Neural progenitor cell (in vitro differentiated cells): ENCODE measurements at regions not wholly inside any gene's neighbourhood (a gene's known extent, or its start where the extent isn't known, plus 50 kb on each side); places are given as distances from the start of the nearest gene placed in this dataset.
"Not testable (repeated sequence)": the region's sequence is repeated elsewhere in the genome, so short reads cannot be mapped to it uniquely, and the experiment has no call there.

Experiments used
- DNase-seq: peaks from one replicate; pipeline ENCODE4 v3.0.0-alpha.2; 2016; ENCODE audit warnings: low spot score
- H2AFZ ChIP-seq: fragments of 200-600 bp; sonication (generic); replicated peaks from 2 replicates; pipeline ENCODE4 v1.6.1; 2016; ENCODE audit warnings: antibody characterized with exemption
- H3F3A ChIP-seq: fragments of 200-600 bp; sonication (generic); 2 replicates; pipeline ENCODE4 v1.6.1; 2016; ENCODE audit warnings: antibody characterized with exemption, low read depth
- H3K27ac ChIP-seq: fragments of 200-600 bp; sonication (generic); 2 replicates; pipeline ENCODE4 v1.5.1; 2016; ENCODE audit warnings: mild to moderate bottlenecking
- H3K27me3 ChIP-seq: fragments of 200-600 bp; sonication (generic); 2 replicates; pipeline ENCODE4 v1.6.1; 2016; ENCODE audit warnings: mild to moderate bottlenecking, moderate library complexity
- H3K36me3 ChIP-seq: fragments of 200-600 bp; sonication (generic); 2 replicates; pipeline ENCODE4 v1.5.1; 2016
- H3K4me1 ChIP-seq: fragments of 200-600 bp; sonication (generic); 2 replicates; pipeline ENCODE4 v1.6.1; 2016; ENCODE audit warnings: mixed run types
- H3K4me2 ChIP-seq: fragments of 200-600 bp; sonication (generic); 2 replicates; pipeline ENCODE4 v1.6.1; 2016
- H3K4me3 ChIP-seq: fragments of 200-600 bp; sonication (generic); 2 replicates; pipeline ENCODE4 v1.5.1; 2016
- H3K79me2 ChIP-seq: fragments of 200-600 bp; sonication (generic); 2 replicates; pipeline ENCODE4 v1.6.1; 2016; ENCODE audit warnings: low read depth
- H3K9ac ChIP-seq: fragments of 200-600 bp; sonication (generic); 2 replicates; pipeline ENCODE4 v1.6.1; 2016
- H3K9me3 ChIP-seq: fragments of 200-600 bp; sonication (generic); 2 replicates; pipeline ENCODE4 v1.5.1; 2016; ENCODE audit warnings: low read depth
- H4K20me1 ChIP-seq: fragments of 200-600 bp; sonication (generic); 2 replicates; pipeline ENCODE4 v1.6.1; 2016; ENCODE audit warnings: low read depth
- H3K27ac Mint-ChIP-seq: 3 replicates; pipeline ENCODE4 v1.8.0; 2021; ENCODE audit warnings: mixed read lengths
- H3K27me3 Mint-ChIP-seq: 2 replicates; pipeline ENCODE4 v1.8.0; 2022; ENCODE audit warnings: low read depth, mild to moderate bottlenecking, inconsistent platforms, moderate library complexity, mixed read lengths; ENCODE audit not compliant: insufficient read depth
- H3K36me3 Mint-ChIP-seq: 3 replicates; pipeline ENCODE4 v1.8.0; 2021; ENCODE audit warnings: mixed read lengths
- H3K4me1 Mint-ChIP-seq: 3 replicates; pipeline ENCODE4 v1.8.0; 2021; ENCODE audit warnings: mixed read lengths
- H3K4me3 Mint-ChIP-seq: 3 replicates; pipeline ENCODE4 v1.8.0; 2021; ENCODE audit warnings: mild to moderate bottlenecking, moderate library complexity, mixed read lengths
- H3K9me3 Mint-ChIP-seq: 3 replicates; pipeline ENCODE4 v1.8.0; 2020; ENCODE audit warnings: mixed read lengths
- EZH2 ChIP-seq: fragments of 200-600 bp; sonication (generic); IDR thresholded peaks from 2 replicates; pipeline ENCODE4 v1.6.1; 2017; ENCODE audit warnings: antibody characterized with exemption, mild to moderate bottlenecking, moderate library complexity
- EZH2phosphoT487 ChIP-seq: fragments of 200-600 bp; sonication (generic); IDR thresholded peaks from 2 replicates; pipeline ENCODE4 v1.6.1; 2017; ENCODE audit warnings: antibody characterized with exemption
- TF ChIP-seq, protein P1 (sequence below): fragments of 200-600 bp; sonication (generic); IDR thresholded peaks from 2 replicates; pipeline ENCODE4 v1.5.1; 2017; ENCODE audit warnings: antibody characterized with exemption, mild to moderate bottlenecking

DNA sequence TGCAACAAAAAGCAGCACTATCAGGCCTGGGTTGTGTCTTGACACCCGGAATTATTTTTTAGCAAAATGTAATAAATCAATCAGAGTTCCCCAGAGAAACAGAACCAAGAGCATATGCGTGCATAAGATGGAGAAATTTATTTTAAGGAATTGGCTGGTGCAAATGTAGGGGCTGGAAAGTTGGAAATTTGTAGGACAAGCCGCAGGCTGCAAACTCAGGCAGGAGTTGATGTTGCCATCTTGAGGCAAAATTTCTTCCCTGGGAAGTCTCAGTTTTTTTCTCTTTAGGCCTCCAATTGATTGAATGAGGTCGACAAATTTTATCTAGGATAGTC lies 158.9 kb upstream of the FAM20A start:
- TF ChIP-seq, protein P1, sequence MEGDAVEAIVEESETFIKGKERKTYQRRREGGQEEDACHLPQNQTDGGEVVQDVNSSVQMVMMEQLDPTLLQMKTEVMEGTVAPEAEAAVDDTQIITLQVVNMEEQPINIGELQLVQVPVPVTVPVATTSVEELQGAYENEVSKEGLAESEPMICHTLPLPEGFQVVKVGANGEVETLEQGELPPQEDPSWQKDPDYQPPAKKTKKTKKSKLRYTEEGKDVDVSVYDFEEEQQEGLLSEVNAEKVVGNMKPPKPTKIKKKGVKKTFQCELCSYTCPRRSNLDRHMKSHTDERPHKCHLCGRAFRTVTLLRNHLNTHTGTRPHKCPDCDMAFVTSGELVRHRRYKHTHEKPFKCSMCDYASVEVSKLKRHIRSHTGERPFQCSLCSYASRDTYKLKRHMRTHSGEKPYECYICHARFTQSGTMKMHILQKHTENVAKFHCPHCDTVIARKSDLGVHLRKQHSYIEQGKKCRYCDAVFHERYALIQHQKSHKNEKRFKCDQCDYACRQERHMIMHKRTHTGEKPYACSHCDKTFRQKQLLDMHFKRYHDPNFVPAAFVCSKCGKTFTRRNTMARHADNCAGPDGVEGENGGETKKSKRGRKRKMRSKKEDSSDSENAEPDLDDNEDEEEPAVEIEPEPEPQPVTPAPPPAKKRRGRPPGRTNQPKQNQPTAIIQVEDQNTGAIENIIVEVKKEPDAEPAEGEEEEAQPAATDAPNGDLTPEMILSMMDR, result no peak
- no peak for TF ChIP-seq EZH2phosphoT487
- TF ChIP-seq EZH2, result no peak
- no peaks in the 10 kb centered on the region for H3K79me2 ChIP-seq
- H3F3A ChIP-seq, result no peaks in the 10 kb centered on the region
- no peak overlapping the region for H3K27ac ChIP-seq
- H3K4me3 ChIP-seq, result no peak overlapping the region
- H4K20me1 ChIP-seq, result no peaks in the 10 kb centered on the region
- no peak overlapping the region for H3K4me2 ChIP-seq
- H3K4me1 ChIP-seq, result peaks cover 6% of the 10 kb centered on the region
- DNase-seq, result no peak
- peaks cover 6% of the 10 kb centered on the region for H3K9me3 Mint-ChIP-seq
- H3K4me3 Mint-ChIP-seq, result peak overlapping the region; percentile 13
- no peak overlapping the region for H3K27ac Mint-ChIP-seq
- H3K27me3 Mint-ChIP-seq, result peaks cover 7% of the 10 kb centered on the region
- H3K4me1 Mint-ChIP-seq, result peaks cover 14% of the 10 kb centered on the region
- no peaks in the 10 kb centered on the region for H3K36me3 Mint-ChIP-seq
- no peaks in the 10 kb centered on the region for H3K27me3 ChIP-seq
- H3K9me3 ChIP-seq, result no peaks in the 10 kb centered on the region
- no peak overlapping the region for H3K9ac ChIP-seq
- peak overlapping the region; percentile 86 for H2AFZ ChIP-seq
- H3K36me3 ChIP-seq, result no peaks in the 10 kb centered on the region

DNA sequence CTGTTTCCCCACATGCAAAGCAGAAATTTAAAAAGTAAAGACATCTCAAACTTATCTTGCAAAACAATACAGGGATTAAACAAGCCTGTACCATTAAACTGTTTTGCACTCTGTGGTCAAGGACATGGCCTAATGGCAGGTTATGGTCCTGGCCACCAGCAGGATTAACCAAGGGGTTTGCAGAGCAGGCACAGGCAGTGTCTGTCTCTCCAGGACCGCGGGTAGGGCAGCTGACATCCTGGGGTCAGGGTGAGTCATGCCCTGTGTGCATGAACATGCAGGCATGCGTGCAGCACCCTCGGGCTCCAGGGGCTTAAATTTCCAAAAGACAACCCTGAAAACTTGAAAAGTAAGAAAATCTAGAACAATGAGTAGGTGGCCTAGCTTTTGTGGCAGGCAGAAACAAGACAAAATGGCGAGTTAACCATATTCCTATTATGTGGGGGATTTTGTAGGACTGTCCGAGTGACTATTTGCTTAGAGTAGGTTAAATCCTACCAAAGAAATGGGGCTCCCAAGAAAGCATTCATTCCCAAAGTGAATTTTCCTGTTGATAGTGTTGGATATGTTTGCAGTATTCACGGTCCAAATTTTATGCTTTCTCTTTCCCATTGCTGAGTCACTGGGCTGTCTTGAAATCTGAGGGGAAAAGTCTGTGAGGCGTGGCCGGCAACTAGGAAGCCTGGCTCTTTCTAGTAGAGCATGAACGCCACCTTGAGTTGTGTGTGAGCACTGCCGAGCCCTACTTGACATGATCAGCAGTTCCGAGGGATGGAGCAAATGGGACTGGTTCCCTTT lies 158.4 kb upstream of the FAM20A start:
- H3K4me3 ChIP-seq, result peak overlapping the region; percentile 41

DNA sequence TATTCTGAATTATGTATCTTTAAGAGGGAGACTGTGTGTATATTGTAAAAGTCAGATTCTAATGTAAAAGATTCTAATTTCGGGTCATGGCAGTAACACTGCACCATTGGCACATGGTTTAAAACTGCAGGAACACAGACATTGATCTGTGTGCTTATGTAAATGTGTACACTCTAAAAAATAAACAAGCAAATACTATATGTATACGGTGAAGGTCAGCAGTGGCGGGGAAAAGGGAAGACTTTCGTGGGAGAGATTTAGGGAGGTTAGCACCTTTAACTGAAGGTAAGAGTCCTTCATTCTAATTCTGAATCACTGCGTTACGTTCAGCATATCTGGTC lies 157.8 kb upstream of the FAM20A start:
- Histone ChIP-seq H3K79me2 (no peaks in the 10 kb centered on the region), H3F3A (no peaks in the 10 kb centered on the region), H3K4me2 (no peak overlapping the region), H3K27me3 (no peaks in the 10 kb centered on the region), H2AFZ (peak overlapping the region; percentile 77), H3K4me3 (no peak overlapping the region), H3K4me1 (peaks cover 6% of the 10 kb centered on the region), H3K27ac (no peak overlapping the region), H3K9ac (no peak overlapping the region), H3K9me3 (no peaks in the 10 kb centered on the region), H4K20me1 (no peaks in the 10 kb centered on the region), H3K36me3 (no peaks in the 10 kb centered on the region)
- Mint-ChIP-seq H3K9me3 (peaks cover 6% of the 10 kb centered on the region), H3K36me3 (no peaks in the 10 kb centered on the region), H3K4me1 (peaks cover 16% of the 10 kb centered on the region), H3K27ac (no peak overlapping the region), H3K4me3 (no peak overlapping the region), H3K27me3 (peaks cover 7% of the 10 kb centered on the region)
- DNase-seq, result no peak
- TF ChIP-seq EZH2, result no peak
- no peak for TF ChIP-seq EZH2phosphoT487
- TF ChIP-seq, protein P1, result no peak

More for the DNA sequence above, 158.4 kb upstream of the FAM20A start:
- Histone ChIP-seq H3K9ac (no peak overlapping the region), H4K20me1 (no peaks in the 10 kb centered on the region), H3K79me2 (no peaks in the 10 kb centered on the region), H3K27me3 (no peaks in the 10 kb centered on the region), H3K4me2 (peak overlapping the region; percentile 72), H3K36me3 (no peaks in the 10 kb centered on the region), H3K4me1 (peaks cover 6% of the 10 kb centered on the region), H3K27ac (no peak overlapping the region), H2AFZ (peak overlapping the region; percentile 86), H3F3A (no peaks in the 10 kb centered on the region), H3K9me3 (no peaks in the 10 kb centered on the region)
- H3K27ac Mint-ChIP-seq, result peak overlapping the region; percentile 88
- peak; percentile 90 for DNase-seq
- no peaks in the 10 kb centered on the region for H3K36me3 Mint-ChIP-seq
- H3K4me1 Mint-ChIP-seq, result peaks cover 16% of the 10 kb centered on the region
- TF ChIP-seq, protein P1, result peak; percentile 86
- no peak for TF ChIP-seq EZH2phosphoT487
- TF ChIP-seq EZH2, result no peak
- peaks cover 7% of the 10 kb centered on the region for H3K27me3 Mint-ChIP-seq
- H3K9me3 Mint-ChIP-seq, result peaks cover 6% of the 10 kb centered on the region
- H3K4me3 Mint-ChIP-seq, result peak overlapping the region; percentile 13

DNA sequence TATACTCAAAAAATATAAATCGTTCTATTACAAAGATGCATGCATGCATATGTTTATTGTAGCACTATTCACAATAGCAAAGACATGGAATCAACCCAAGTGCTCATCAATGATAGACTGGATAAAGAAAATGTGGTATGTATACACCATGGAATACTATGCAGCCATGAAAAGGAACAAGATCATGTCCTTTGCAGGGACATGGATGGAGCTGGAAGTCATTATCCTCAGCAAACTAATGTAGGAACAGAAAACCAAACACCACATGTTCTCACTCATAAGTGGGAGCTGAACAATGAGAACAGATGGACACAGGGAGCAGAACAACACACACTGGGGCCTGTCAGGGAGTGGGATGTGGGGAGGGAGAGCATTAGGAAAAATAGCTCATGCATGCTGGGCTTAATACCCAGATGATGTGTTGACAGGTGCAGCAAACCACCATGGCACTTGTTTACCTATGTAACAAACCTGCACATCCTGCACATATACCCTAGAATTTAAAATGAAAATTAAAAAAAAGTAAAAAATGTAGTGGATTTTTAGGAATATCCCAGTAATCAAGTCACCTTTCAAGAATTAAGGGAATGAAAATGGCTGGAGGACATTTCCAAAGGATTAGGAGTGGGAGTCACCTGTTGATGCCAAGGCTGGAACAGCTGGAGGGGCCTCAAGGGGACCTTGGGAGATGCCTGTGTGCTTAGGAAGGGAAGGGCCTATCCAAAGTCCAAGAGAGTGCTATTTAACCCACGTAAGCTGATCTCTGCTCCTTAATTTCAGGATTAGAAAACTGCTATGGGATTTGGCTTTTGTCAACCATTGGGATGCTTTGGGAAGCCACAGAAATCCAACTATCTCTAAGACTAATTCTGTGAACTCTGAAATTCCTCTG lies 156.9 kb upstream of the FAM20A start:
- H3K27ac Mint-ChIP-seq, H3K79me2 ChIP-seq, H3K36me3 Mint-ChIP-seq: not testable (repeated sequence)

More for the DNA sequence above, 156.9 kb upstream of the FAM20A start:
- DNase-seq, H2AFZ ChIP-seq, H3K4me2 ChIP-seq, H4K20me1 ChIP-seq, H3K9me3 ChIP-seq, H3K4me1 ChIP-seq, H3K9me3 Mint-ChIP-seq, H3K9ac ChIP-seq, H3F3A ChIP-seq, H3K36me3 ChIP-seq, H3K27me3 Mint-ChIP-seq, H3K27me3 ChIP-seq, H3K4me3 ChIP-seq, H3K4me3 Mint-ChIP-seq, H3K27ac ChIP-seq: not testable (repeated sequence)
- H3K4me1 Mint-ChIP-seq, result peaks cover 16% of the 10 kb centered on the region
